Vagina (tissue), 2 donors: ENCODE measurements at regions not wholly inside any gene's neighbourhood (a gene's known extent, or its start where the extent isn't known, plus 50 kb on each side); places are given as distances from the start of the nearest gene placed in this dataset.

Experiments
- DNase-seq, 2 donors: peaks; one replicate each; pipeline ENCODE4 v3.0.0-alpha.2; 2017; ENCODE audit errors: extremely low spot score in 2 of 2
- H3K27ac ChIP-seq: fragments of 200-600 bp; sonication (generic); one replicate; pipeline ENCODE4 v1.5.1; 2019
- H3K27me3 ChIP-seq: fragments of 200-600 bp; sonication (generic); one replicate; pipeline ENCODE4 v1.5.1; 2019
- H3K36me3 ChIP-seq, 2 donors: fragments of 200-600 bp; sonication (generic); one replicate each; pipeline ENCODE4 v1.5.1; 2017 to 2019
- H3K4me1 ChIP-seq: fragments of 200-600 bp; sonication (generic); one replicate; pipeline ENCODE4 v1.5.1; 2019
- H3K4me3 ChIP-seq, 2 donors: fragments of 200-600 bp; sonication (generic); 1 replicate in 1 of 2; 2 replicates in 1 of 2; pipeline ENCODE4 v1.5.1; 2016 to 2019
- H3K9me3 ChIP-seq: fragments of 200-600 bp; sonication (generic); one replicate; pipeline ENCODE4 v1.5.1; 2019
- POLR2A ChIP-seq, 2 donors: fragments of 450-650 bp; IDR thresholded peaks; one replicate each; pipeline ENCODE4 v1.6.1; 2017; ENCODE audit warnings: antibody characterized with exemption in 2 of 2, mild to moderate bottlenecking in 2 of 2, moderate library complexity in 2 of 2
- POLR2AphosphoS5 ChIP-seq, 2 donors: sonication (generic); formaldehyde crosslinking; IDR thresholded peaks; one replicate each; pipeline ENCODE4 v1.9.0; 2017; ENCODE audit warnings: antibody characterized with exemption in 2 of 2, mild to moderate bottlenecking in 2 of 2, low read depth in 1 of 2; ENCODE audit not compliant: insufficient read depth in 1 of 2
- intact Hi-C: fragments of 100-400 bp; cut with DNase I; formaldehyde crosslinking; loops from one replicate; pipeline ENCODE4 v1.15.1; 2023
- TF ChIP-seq, protein P1 (sequence below), 3 experiments: fragments of 450-650 bp in 2 of 3; fragments of 200-600 bp in 1 of 3; sonication (generic) in 1 of 3; IDR thresholded peaks; one replicate each; pipeline ENCODE4 v1.5.1; 2017 to 2019; ENCODE audit warnings: antibody characterized with exemption in 3 of 3, mild to moderate bottlenecking in 2 of 3, moderate library complexity in 2 of 3

DNA sequence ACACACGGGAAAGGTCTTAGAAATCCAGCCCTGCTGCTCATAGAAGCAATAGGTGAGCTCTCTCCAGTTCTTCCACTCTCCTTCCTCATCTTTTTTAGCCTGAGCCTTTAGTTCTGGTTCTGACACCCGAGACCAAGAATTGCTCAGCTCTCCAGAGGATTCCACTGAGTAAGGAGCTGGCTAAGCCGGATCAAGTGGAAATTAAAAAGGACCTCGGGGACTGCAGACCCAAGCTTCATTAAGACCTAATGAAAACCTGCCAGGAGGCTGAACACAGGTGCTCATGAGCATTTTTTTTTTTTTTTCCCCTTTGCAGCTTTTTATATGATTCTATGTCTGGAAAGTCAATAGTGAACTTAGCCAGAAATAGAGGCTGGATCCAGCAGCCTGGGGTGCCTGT lies 1176.0 kb upstream of the AUTS2 start:
- DNase-seq, result no peak
- Histone ChIP-seq H3K27me3 (no peaks in the 10 kb centered on the region), H3K9me3 (no peaks in the 10 kb centered on the region), H3K36me3 (no peaks in the 10 kb centered on the region), H3K27ac (no peak overlapping the region), H3K4me1 (no peaks in the 10 kb centered on the region), H3K4me3 (no peak overlapping the region)
- intact Hi-C loops, result no loop called here
- TF ChIP-seq, protein P1, sequence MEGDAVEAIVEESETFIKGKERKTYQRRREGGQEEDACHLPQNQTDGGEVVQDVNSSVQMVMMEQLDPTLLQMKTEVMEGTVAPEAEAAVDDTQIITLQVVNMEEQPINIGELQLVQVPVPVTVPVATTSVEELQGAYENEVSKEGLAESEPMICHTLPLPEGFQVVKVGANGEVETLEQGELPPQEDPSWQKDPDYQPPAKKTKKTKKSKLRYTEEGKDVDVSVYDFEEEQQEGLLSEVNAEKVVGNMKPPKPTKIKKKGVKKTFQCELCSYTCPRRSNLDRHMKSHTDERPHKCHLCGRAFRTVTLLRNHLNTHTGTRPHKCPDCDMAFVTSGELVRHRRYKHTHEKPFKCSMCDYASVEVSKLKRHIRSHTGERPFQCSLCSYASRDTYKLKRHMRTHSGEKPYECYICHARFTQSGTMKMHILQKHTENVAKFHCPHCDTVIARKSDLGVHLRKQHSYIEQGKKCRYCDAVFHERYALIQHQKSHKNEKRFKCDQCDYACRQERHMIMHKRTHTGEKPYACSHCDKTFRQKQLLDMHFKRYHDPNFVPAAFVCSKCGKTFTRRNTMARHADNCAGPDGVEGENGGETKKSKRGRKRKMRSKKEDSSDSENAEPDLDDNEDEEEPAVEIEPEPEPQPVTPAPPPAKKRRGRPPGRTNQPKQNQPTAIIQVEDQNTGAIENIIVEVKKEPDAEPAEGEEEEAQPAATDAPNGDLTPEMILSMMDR (IDR thresholded peaks at IDR 0.05), result no peak
- TF ChIP-seq POLR2AphosphoS5 (IDR thresholded peaks at IDR 0.05; ENCODE audit: insufficient read depth in 1 of 2, low read depth in 1 of 2) (no peak), POLR2A (IDR thresholded peaks at IDR 0.05) (no peak)

DNA sequence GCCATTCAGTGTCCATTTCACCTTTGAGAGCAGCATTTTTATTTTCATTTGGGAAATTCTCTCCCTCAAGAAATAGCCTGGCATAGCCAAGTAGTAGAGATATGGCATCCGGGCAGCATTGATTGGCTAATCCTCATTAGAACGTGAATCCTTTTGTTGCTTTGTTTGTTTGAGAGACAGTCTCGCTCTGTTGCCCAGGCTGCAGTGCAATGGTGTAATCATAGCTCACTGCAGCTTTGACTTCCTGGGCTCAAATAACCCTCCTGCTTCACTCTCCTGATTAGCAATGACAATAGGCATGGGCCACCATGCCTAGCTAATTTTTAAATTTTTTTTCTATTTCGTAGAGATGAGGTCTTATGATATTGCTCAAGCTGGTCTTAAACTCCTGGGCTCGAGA lies 1174.9 kb upstream of the AUTS2 start:
- no peaks in the 10 kb centered on the region for H3K36me3 ChIP-seq
- H3K9me3 ChIP-seq, result no peaks in the 10 kb centered on the region
- no peak overlapping the region for H3K27ac ChIP-seq
- H3K27me3 ChIP-seq, result no peaks in the 10 kb centered on the region
- no peaks in the 10 kb centered on the region for H3K4me1 ChIP-seq
- TF ChIP-seq, protein P1 (IDR thresholded peaks at IDR 0.05), result no peak
- TF ChIP-seq POLR2AphosphoS5 (IDR thresholded peaks at IDR 0.05; ENCODE audit: insufficient read depth in 1 of 2, low read depth in 1 of 2), result no peak
- no peak for TF ChIP-seq POLR2A (IDR thresholded peaks at IDR 0.05)
- no peak for DNase-seq
- H3K4me3 ChIP-seq, result no peak overlapping the region
- intact Hi-C loops, result no loop called here

DNA sequence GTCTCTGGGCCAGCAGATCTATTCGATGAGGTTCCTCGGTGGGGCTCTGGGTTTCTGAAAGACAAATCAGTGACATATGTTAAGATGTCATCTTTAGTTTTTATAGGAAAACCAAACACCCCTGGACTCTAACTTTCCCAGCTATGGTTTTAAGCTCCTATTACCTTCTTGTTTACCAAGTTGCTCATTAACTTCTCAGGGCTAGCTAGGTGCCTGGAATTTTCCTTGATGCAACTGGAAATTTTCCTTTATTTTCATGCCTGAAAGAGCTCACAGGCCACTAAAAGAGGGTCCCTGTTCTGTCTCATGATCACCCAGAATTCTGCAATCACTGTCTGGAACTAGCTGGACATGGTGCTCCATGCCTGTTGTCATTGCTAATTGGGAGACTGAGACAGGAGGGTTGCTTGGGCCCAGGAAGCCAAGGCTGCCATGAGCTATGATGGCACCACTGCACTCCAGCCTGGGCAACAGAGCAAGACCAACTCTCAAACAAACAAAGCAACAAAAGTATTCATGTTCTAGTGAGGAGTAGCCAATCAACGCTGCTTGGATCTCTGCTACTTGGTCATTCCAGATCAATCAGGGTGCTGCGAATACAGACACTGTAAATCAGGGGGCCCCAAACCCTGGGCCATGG lies 1173.5 kb upstream of the AUTS2 start:
- no peak for TF ChIP-seq POLR2AphosphoS5 (IDR thresholded peaks at IDR 0.05; ENCODE audit: insufficient read depth in 1 of 2, low read depth in 1 of 2)
- TF ChIP-seq, protein P1 (IDR thresholded peaks at IDR 0.05), result no peak
- TF ChIP-seq POLR2A (IDR thresholded peaks at IDR 0.05), result no peak
- DNase-seq, result no peak
- no peaks in the 10 kb centered on the region for H3K4me1 ChIP-seq
- H3K9me3 ChIP-seq, result no peaks in the 10 kb centered on the region
- H3K36me3 ChIP-seq, result no peaks in the 10 kb centered on the region
- H3K4me3 ChIP-seq, result no peak overlapping the region
- no peaks in the 10 kb centered on the region for H3K27me3 ChIP-seq
- H3K27ac ChIP-seq, result no peak overlapping the region
- intact Hi-C loops, result no loop called here

DNA sequence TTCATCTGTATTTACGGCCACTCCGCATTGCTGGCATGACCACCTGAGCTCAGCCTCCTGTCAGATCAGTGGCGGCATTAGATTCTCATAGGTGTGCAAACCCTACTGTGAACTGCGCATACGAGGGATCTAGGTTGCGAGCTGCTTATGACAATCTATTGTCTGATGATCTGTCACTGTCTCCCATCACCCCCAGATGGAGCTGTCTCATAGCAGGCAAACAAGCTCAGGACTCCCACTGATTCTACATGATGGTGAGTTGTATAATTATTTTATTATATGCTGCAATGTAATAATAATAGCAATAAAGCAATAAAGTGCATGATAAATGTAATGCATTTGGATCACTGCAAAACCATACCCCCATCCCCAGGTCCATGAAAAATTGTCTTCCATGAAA lies 1172.9 kb upstream of the AUTS2 start:
- Histone ChIP-seq H3K9me3 (no peaks in the 10 kb centered on the region), H3K36me3 (no peaks in the 10 kb centered on the region), H3K4me3 (no peak overlapping the region), H3K27ac (no peak overlapping the region), H3K27me3 (no peaks in the 10 kb centered on the region), H3K4me1 (no peaks in the 10 kb centered on the region)
- TF ChIP-seq POLR2AphosphoS5 (IDR thresholded peaks at IDR 0.05; ENCODE audit: insufficient read depth in 1 of 2, low read depth in 1 of 2), result no peak
- TF ChIP-seq POLR2A (IDR thresholded peaks at IDR 0.05), result no peak
- TF ChIP-seq, protein P1 (IDR thresholded peaks at IDR 0.05), result no peak
- intact Hi-C loops, result no loop called here
- no peak for DNase-seq

DNA sequence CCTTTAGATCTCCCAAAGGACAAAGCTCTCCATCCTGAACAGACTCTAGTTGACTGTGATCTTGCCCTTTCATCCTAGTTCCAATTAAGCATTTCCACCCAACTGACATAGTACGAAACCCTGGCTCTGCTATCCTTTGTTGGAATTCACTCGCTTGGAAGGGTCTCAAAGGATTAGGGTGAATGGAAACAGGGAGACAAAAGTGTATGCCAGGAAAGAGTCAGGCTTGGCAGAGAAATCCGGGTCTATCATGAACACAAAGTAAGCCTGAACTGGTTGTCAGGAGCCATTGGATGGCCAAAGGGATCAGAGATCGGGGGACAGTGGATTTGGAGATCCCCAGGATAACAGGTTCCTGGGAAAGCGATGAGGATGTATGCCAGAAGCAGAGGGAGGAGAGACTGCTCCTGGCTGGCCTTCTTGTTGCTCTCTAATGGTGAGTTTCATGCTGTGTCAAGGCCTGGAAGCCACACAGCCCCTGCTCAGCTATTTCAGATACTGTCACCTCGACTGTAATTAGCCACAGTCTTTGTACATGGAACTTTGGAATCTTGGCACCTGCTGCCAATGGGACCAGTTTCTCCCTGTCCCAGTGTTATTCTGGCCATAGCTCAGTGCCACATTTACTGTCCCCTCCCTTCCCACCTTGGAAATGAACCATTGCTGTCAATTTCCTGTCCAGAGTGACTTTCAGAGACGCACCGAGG lies 1168.7 kb upstream of the AUTS2 start:
- no peak for DNase-seq
- Histone ChIP-seq H3K4me3 (no peak overlapping the region), H3K9me3 (no peaks in the 10 kb centered on the region), H3K36me3 (no peaks in the 10 kb centered on the region), H3K27me3 (no peaks in the 10 kb centered on the region), H3K4me1 (no peaks in the 10 kb centered on the region), H3K27ac (no peak overlapping the region)
- TF ChIP-seq POLR2AphosphoS5 (IDR thresholded peaks at IDR 0.05; ENCODE audit: insufficient read depth in 1 of 2, low read depth in 1 of 2) (no peak), POLR2A (IDR thresholded peaks at IDR 0.05) (no peak)
- TF ChIP-seq, protein P1 (IDR thresholded peaks at IDR 0.05), result no peak
- intact Hi-C loops, result no loop called here
